ENCODE measurements at regions not wholly inside any gene's neighbourhood (a gene's known extent, or its start where the extent isn't known, plus 50 kb on each side); places are given as distances from the start of the nearest gene placed in this dataset.
"Not testable (repeated sequence)": the region's sequence is repeated elsewhere in the genome, so short reads cannot be mapped to it uniquely, and the experiment has no call there.

- Histone ChIP-seq H3K4me3 (no peak overlapping the region), H3K4me1 (no peaks in the 10 kb centered on the region), H3K9me3 (replicated peaks) (peaks cover 4% of the 10 kb centered on the region), H3K27me3 (ENCODE audit: low read depth) (no peaks in the 10 kb centered on the region), H3K36me3 (no peaks in the 10 kb centered on the region), H3K27ac (replicated peaks) (no peak overlapping the region)
- TF ChIP-seq CTCF (IDR thresholded peaks at IDR 0.05; ENCODE audit: borderline replicate concordance) = no peak
- no peak for DNase-seq
- intact Hi-C loops (cut with micrococcal nuclease) = no loop called here
Observed at GRCh38 chr3:73999501-73999900, 374.8 kb upstream of the PDZRN3 start.

- intact Hi-C loops (cut with micrococcal nuclease) = not testable (repeated sequence)
Observed at GRCh38 chr3:73990691-73991090, 365.9 kb upstream of the PDZRN3 start.

GRCh38 chr3:73966733-73967132 is 342.0 kb upstream of the PDZRN3 start:
- H3K27me3 ChIP-seq (ENCODE audit: low read depth) = no peaks in the 10 kb centered on the region
- H3K27ac ChIP-seq (replicated peaks) = no peak overlapping the region
- TF ChIP-seq CTCF (IDR thresholded peaks at IDR 0.05; ENCODE audit: borderline replicate concordance) = no peak
- intact Hi-C loops (cut with micrococcal nuclease) = no loop called here
- no peaks in the 10 kb centered on the region for H3K36me3 ChIP-seq
- no peak overlapping the region for H3K4me3 ChIP-seq
- H3K9me3 ChIP-seq (replicated peaks) = no peaks in the 10 kb centered on the region
- no peaks in the 10 kb centered on the region for H3K4me1 ChIP-seq
- DNase-seq = no peak

More at GRCh38 chr3:73990691-73991090, 365.9 kb upstream of the PDZRN3 start:
- H3K4me3 ChIP-seq; H3K9me3 ChIP-seq (replicated peaks); H3K27me3 ChIP-seq (ENCODE audit: low read depth); H3K27ac ChIP-seq (replicated peaks); H3K4me1 ChIP-seq; DNase-seq; H3K36me3 ChIP-seq: not testable (repeated sequence)

GRCh38 chr3:73964818-73965217 is 340.1 kb upstream of the PDZRN3 start:
- intact Hi-C loops (cut with micrococcal nuclease) = no loop called here
- DNase-seq = no peak
- H3K4me3 ChIP-seq = no peak overlapping the region
- H3K9me3 ChIP-seq (replicated peaks) = no peaks in the 10 kb centered on the region
- no peaks in the 10 kb centered on the region for H3K4me1 ChIP-seq
- TF ChIP-seq CTCF (IDR thresholded peaks at IDR 0.05; ENCODE audit: borderline replicate concordance) = no peak
- H3K36me3 ChIP-seq = no peaks in the 10 kb centered on the region
- no peak overlapping the region for H3K27ac ChIP-seq (replicated peaks)
- H3K27me3 ChIP-seq (ENCODE audit: low read depth) = no peaks in the 10 kb centered on the region

GRCh38 chr3:73955494-73956070 is 330.8 kb upstream of the PDZRN3 start:
- Histone ChIP-seq H3K9me3 (replicated peaks) (peaks cover 21% of the 10 kb centered on the region), H3K27me3 (ENCODE audit: low read depth) (no peaks in the 10 kb centered on the region), H3K27ac (replicated peaks) (no peak overlapping the region), H3K4me3 (no peak overlapping the region), H3K4me1 (no peaks in the 10 kb centered on the region), H3K36me3 (no peaks in the 10 kb centered on the region)
- no peak for TF ChIP-seq CTCF (IDR thresholded peaks at IDR 0.05; ENCODE audit: borderline replicate concordance)
- no peak for DNase-seq
- intact Hi-C loops (cut with micrococcal nuclease) = no loop called here

GRCh38 chr3:73954506-73954905 is 329.8 kb upstream of the PDZRN3 start:
- Histone ChIP-seq H3K9me3 (replicated peaks) (peaks cover 21% of the 10 kb centered on the region), H3K27ac (replicated peaks) (no peak overlapping the region), H3K4me1 (no peaks in the 10 kb centered on the region), H3K27me3 (ENCODE audit: low read depth) (no peaks in the 10 kb centered on the region), H3K36me3 (no peaks in the 10 kb centered on the region), H3K4me3 (no peak overlapping the region)
- DNase-seq = no peak
- intact Hi-C loops (cut with micrococcal nuclease) = no loop called here
- TF ChIP-seq CTCF (IDR thresholded peaks at IDR 0.05; ENCODE audit: borderline replicate concordance) = no peak

Data from left ventricle myocardium inferior (tissue), 1 donor.